GM12892 (cell line): ENCODE measurements at regions not wholly inside any gene's neighbourhood (a gene's known extent, or its start where the extent isn't known, plus 50 kb on each side); places are given as distances from the start of the nearest gene placed in this dataset.

Experiments used
- DNase-seq: peaks from one replicate; pipeline ENCODE4 v3.0.0; 2011; ENCODE audit not compliant: insufficient read length
- FAIRE-seq: peaks from 2 replicates; lab custom pipeline; 2011; peaks lifted over from hg19 to GRCh38; lab: Jason Lieb, UNC
- POLR2A ChIP-seq: IDR thresholded peaks from 2 replicates; pipeline ENCODE4 v1.6.1; 2011; ENCODE audit warnings: low read depth, low read length, control low read depth
- POLR2AphosphoS5 ChIP-seq: IDR thresholded peaks from 2 replicates; pipeline ENCODE4 v1.6.1; 2011; ENCODE audit warnings: low read depth, low read length, control low read depth
- TAF1 ChIP-seq: IDR thresholded peaks from 2 replicates; pipeline ENCODE4 v1.6.1; 2011; ENCODE audit warnings: low read depth, mild to moderate bottlenecking, control low read depth, low read length, borderline replicate concordance

- no peak for TF ChIP-seq POLR2AphosphoS5
- no peak for TF ChIP-seq POLR2A
- TF ChIP-seq TAF1, result no peak
- no peak for DNase-seq
- no peak for FAIRE-seq
Observed at GRCh38 chr13:107866941-107867623, 348.3 kb downstream of the LIG4 start.

- DNase-seq, result no peak
- TF ChIP-seq POLR2AphosphoS5, result no peak
- TF ChIP-seq TAF1, result no peak
- TF ChIP-seq POLR2A, result no peak
- FAIRE-seq, result no peak
Observed at GRCh38 chr13:107866032-107866940, 349.1 kb downstream of the LIG4 start.

- DNase-seq (no peak), FAIRE-seq (no peak)
- TF ChIP-seq POLR2A, result no peak
- TF ChIP-seq POLR2AphosphoS5, result no peak
- no peak for TF ChIP-seq TAF1
Observed at GRCh38 chr13:107865643-107866031, 349.7 kb downstream of the LIG4 start.

- DNase-seq, result no peak
- no peak for TF ChIP-seq POLR2AphosphoS5
- no peak for TF ChIP-seq TAF1
- no peak for TF ChIP-seq POLR2A
- FAIRE-seq, result no peak
Observed at GRCh38 chr13:107865318-107865575, 350.1 kb downstream of the LIG4 start.

GRCh38 chr13:107864543-107865317, 350.6 kb downstream of the LIG4 start:
- TF ChIP-seq POLR2A, result no peak
- TF ChIP-seq POLR2AphosphoS5, result no peak
- no peak for TF ChIP-seq TAF1
- no peak for FAIRE-seq
- DNase-seq, result no peak

- no peak for TF ChIP-seq POLR2AphosphoS5
- TF ChIP-seq POLR2A, result no peak
- TF ChIP-seq TAF1, result no peak
- FAIRE-seq, result no peak
- DNase-seq, result no peak
Observed at GRCh38 chr13:107860284-107860683, 355.1 kb downstream of the LIG4 start.

- TF ChIP-seq POLR2A (no peak), POLR2AphosphoS5 (no peak), TAF1 (no peak)
- FAIRE-seq, result no peak
- no peak for DNase-seq
Observed at GRCh38 chr13:107854880-107855279, 360.5 kb downstream of the LIG4 start.

- FAIRE-seq, result no peak
- DNase-seq, result no peak
- TF ChIP-seq TAF1 (no peak), POLR2AphosphoS5 (no peak), POLR2A (no peak)
Observed at GRCh38 chr13:107852072-107852471, 363.3 kb downstream of the LIG4 start.

- TF ChIP-seq POLR2AphosphoS5 (no peak), TAF1 (no peak), POLR2A (no peak)
- FAIRE-seq (no peak), DNase-seq (no peak)
Observed at GRCh38 chr13:107851670-107852069, 363.7 kb downstream of the LIG4 start.

GRCh38 chr13:107847406-107847805, 367.9 kb downstream of the LIG4 start:
- FAIRE-seq, result no peak

GRCh38 chr13:107846642-107847041, 368.7 kb downstream of the LIG4 start:
- FAIRE-seq (no peak), DNase-seq (no peak)
- TF ChIP-seq TAF1, result no peak

More at GRCh38 chr13:107847406-107847805, 367.9 kb downstream of the LIG4 start:
- TF ChIP-seq TAF1 (no peak), POLR2A (no peak), POLR2AphosphoS5 (no peak)
- no peak for DNase-seq
